SH-SY5Y (cell line): ENCODE measurements at regions not wholly inside any gene's neighbourhood (a gene's known extent, or its start where the extent isn't known, plus 50 kb on each side); places are given as distances from the start of the nearest gene placed in this dataset.

ENCODE experiments used
- GATA2 ChIP-seq: IDR thresholded peaks from 2 replicates; pipeline ENCODE4 v1.6.1; 2011; ENCODE audit warnings: mild to moderate bottlenecking, low read depth, low read length
- GATA3 ChIP-seq: IDR thresholded peaks from 2 replicates; pipeline ENCODE4 v1.6.1; 2011; ENCODE audit warnings: low read depth, mild to moderate bottlenecking, low read length, moderate library complexity

- TF ChIP-seq GATA2 (no peak), GATA3 (no peak)
Observed at GRCh38 chr2:34379586-34379985, 780.5 kb upstream of the FAM98A start.
